Myocyte (in vitro differentiated cells): ENCODE measurements at regions not wholly inside any gene's neighbourhood (a gene's known extent, or its start where the extent isn't known, plus 50 kb on each side); places are given as distances from the start of the nearest gene placed in this dataset.
"Not testable (repeated sequence)": the region's sequence is repeated elsewhere in the genome, so short reads cannot be mapped to it uniquely, and the experiment has no call there.

Source experiments
- DNase-seq: peaks from one replicate; pipeline ENCODE4 v3.0.0-alpha.2; 2012; ENCODE audit warnings: low read depth

- no peak for DNase-seq
Measured at GRCh38 chr5:115469904-115470516, 74.6 kb downstream of the FEM1C start.

DNA sequence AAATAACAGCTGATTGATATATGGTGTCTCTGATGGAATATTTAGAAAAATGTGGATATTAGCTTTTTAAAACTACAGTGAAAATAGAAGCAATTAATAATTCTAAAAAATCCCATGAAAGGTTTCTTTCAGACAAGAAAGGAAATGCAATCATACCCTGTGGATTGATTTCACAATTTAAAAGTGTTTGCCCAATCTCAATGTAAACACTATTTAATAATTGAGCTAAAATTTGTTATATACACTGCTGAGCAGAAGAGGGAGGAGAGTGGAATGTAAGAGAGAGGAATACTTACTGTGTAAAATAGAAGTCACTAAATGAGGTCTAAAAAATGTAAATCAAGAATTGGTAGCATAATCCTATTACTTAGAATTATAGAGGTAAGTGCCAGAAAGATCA lies 76.9 kb downstream of the FEM1C start:
- DNase-seq = no peak

GRCh38 chr5:115465431-115465830 lies 79.1 kb downstream of the FEM1C start:
- DNase-seq = no peak

GRCh38 chr5:115463983-115464382 lies 80.6 kb downstream of the FEM1C start:
- DNase-seq = peak; percentile 70

DNA sequence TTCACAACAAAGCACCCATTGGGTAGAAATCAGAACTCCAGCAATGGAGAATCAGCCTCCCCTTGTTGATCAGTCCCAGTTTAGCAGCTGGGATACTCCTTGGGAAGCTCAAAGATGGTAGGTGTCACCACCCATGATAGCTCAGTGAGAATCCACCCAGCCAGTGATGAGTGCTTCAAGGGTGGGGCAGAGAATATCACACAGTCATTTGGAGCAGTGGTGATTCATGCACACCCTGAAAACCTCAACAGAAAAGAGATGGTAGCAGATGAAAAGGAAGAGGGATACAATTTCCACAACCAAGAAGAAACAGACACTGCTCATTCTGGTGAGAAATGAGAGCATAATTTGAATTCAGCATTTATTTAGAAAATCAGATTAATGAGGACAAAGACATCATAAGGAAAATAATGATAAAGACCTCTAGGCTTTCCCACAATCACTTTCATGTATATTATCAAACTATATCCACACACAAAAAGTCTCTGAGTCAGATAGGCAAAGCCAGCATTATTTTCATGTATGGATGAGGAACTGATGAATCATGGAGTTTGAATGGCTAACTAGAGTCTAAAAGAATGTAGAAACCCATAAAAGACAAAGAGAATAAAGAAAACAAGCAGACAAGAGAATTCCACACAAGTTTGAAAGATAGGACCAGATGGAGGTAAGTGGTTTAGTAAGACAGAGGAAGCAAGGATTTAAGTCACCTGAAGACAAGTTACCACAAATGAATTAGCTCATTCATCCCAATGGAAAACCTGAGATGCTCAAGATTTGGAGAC lies 82.9 kb downstream of the FEM1C start:
- DNase-seq = peak; percentile 92

- DNase-seq = peak; percentile 43
Measured at GRCh38 chr5:115461093-115461492, 83.5 kb downstream of the FEM1C start.

DNA sequence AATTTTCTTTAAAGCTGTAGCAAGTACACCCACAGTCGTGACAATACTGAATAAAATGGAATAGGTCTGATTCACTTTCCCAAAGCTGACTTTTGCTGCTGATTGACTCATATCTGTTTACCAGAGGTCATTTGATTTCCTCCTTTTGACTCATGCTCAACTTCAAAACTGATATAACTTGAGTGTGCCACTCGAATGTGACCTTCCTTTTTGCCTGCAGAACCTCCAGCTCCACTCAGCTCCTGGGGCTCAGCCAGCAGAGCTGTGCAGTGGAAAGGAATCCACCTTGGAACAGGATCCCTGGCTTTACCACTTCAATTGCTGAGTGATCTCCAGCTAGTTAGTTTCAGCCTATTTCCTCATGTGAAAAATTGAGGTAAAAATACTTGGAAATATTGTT lies 84.1 kb downstream of the FEM1C start:
- peak; percentile 64 for DNase-seq

DNA sequence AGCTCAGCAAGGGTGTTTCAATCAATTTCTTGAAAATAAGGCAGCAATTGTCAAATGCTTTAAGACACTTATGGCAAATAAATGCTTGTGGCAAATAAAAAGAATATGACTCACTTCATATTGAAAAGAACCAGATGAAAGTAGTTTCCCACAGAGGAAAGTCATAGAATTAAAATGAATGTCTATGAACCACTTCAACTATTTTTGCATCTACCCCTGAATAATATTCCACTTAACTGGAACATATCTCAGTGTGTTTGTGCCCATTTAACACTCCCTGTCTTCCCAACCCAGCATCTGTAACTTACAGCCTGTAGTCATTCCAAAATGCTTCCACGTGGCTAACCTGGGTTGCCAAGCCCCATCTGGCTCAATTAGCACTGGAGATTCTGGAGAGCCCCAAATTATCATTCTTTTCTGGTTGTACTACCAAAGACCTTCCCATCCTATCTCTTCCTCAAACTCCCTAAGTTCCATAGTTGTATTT lies 84.7 kb downstream of the FEM1C start:
- DNase-seq = peak; percentile 18

- no peak for DNase-seq
Measured at GRCh38 chr5:115458416-115458815, 86.2 kb downstream of the FEM1C start.

DNA sequence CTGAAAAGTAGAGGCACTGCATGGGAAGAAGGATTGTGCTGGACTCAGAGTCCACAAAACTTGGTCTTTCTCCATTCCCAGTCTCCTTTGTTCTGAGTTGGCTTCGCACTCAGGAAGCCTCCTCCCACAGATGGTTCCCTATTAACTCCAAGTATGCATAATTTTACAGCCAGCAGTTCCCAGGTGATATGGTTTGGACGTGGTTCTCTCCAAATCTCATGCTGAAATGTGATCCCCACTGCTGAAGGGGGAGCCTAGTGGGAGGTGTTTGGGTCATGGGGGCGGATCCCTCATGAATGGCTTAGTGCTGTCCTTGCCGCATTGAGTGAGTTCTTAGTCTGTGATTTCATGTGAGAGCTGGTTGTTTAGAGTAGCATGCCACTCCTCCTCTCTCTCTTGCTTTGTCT lies 86.6 kb downstream of the FEM1C start:
- no peak for DNase-seq

GRCh38 chr5:115457571-115457970 lies 87.0 kb downstream of the FEM1C start:
- no peak for DNase-seq

DNA sequence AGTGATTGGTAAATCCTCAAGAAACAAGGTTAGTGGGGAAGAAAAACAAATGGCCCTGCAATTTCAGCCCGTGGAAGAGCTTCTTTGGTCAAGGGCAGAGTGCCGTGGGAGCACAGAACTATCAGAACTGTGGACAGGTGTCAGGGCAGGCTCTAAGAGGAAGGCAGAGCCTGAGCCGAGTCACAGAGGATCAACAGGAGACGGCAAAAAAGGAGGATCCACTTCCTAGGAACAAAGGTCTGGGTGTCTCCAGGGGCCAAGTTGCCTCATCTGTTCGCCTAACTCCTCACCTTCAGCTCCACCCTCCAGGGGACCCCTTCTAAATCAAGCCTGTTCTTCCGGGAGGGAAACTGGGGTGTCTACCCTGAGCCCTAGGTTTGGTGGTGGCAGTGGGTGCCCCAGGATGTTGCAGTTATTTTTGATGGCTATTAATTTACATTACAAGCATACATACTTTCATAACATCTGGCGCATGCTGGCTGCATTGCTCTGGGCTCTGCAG lies 88.0 kb downstream of the FEM1C start:
- DNase-seq = no peak

DNA sequence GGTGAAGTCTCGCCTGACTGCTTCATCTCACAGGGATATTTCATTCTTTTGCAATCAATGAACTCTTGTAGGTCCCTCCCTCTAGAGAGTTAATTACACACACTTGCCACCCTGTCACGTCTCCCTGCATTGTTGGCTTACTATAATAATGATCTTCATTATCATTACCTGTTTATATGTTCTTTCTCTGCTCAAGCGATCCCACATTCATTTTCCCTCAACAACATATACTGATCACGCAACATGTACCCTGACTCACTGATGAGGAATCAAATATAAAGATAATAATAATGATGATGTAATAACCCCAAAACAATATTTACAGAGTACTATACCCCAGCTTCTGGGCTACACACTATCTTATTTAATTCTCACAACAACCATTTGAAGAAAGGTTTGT lies 88.5 kb downstream of the FEM1C start:
- DNase-seq = no peak

DNA sequence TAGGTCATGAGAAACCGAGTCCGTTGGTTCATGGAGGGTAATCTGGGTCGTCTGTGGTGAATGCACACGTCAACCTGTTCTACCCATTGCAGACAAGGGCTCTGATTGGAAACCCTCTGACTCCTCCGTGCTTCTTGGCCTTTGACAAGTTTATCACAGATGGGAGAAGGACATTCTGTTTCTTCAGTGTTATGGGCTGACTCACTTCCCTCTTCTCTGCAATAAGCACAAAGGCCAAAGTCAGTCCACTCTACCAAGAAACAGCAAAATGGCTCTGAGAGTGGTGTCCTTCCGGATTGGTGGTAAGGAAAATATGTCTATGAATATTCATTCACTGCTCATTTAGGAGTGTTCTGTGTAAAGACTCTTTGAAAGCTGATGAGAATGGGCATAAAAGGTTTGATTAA lies 89.3 kb downstream of the FEM1C start:
- DNase-seq = no peak

DNA sequence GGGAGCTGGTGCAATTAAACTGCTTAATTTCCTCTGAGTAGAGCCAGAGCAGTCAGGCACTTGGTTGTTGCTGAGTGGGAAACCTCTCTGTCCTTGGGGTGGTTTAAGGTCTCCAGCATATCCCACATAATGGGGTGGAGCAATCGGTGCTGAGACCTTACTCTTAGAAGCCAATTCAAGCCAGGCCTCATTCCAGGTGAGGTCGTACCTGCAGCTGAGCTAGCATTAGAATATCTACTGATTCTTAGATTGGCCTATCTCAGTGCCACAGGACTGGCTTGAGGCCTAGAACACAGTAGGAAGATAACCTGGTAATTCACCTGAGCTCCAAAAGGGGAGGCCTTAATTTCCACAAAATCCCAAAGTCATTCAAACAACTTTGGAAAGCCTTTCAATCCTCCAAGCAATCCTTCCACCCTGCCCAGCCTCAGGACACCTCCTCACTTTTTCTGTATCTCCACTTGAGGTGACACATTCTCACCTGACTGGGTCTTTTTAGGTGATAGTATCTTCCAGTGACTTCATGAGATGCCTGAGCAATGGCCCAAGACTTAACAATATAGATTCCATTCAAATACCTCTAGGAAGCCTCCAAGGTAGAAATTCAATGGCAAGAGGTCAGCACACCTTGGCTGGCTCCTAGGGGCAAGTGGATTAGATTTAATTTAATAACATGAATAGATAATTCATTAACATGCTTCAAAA lies 91.0 kb downstream of the FEM1C start:
- DNase-seq = no peak

DNA sequence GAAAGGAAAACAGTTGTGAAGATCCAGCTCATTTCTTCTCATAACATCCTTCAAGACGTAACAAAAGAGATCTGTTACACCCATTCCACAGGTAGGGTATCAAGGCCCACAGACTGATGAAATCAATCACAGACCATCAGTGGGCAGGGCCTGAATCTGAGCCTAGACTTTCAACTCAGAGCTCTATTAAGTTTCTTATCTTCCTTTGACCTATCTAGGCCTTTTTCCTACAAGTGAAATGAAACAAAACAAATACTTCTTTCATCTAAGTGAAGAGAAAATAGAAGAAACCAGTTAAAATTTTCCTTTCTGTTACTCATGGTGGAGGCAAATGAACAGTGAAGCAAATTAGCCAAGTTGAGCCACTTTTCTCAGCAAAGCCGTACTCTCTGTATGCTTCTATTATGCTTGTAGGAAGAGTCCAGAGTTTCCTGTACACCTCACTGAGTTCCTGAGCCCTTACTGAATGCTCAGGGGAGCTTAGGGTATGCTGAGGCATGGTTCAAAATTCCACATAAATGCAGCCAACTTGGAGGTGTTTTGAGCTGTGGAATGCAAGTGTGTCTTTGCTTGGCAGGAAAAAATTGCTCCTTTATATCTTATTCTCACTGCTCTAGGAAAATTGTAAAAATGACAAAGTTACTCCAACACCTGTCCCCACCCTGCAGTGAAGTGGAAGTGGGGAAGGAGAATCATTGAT lies 91.9 kb downstream of the FEM1C start:
- no peak for DNase-seq

- no peak for DNase-seq
Measured at GRCh38 chr5:115452083-115452482, 92.5 kb downstream of the FEM1C start.

GRCh38 chr5:115450741-115451140 lies 93.8 kb downstream of the FEM1C start:
- no peak for DNase-seq

DNA sequence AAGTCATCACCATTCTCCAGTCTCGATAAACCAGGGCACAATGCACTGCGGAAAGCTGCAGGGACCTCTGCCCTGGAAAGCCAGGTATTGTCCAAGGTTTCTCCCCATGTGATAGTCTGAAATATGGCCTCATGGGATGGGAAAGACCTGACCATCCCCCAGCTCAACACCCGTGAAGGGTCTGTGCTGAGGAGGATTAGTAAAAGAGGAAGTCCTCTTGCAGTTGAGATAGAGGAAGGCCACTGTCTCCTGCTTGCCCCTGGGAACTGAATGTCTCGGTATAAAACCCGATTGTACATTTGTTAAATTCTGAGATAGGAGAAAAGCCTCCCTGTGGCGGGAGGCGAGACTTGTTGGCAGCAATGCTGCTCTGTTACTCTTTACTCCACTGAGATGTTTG lies 95.9 kb downstream of the FEM1C start:
- DNase-seq = not testable (repeated sequence)

- no peak for DNase-seq
Measured at GRCh38 chr5:115440782-115441451, 103.7 kb downstream of the FEM1C start.

GRCh38 chr5:115439639-115440038 lies 104.9 kb downstream of the FEM1C start:
- DNase-seq = no peak
